Lung (tissue), 11 donors: ENCODE measurements at regions not wholly inside any gene's neighbourhood (a gene's known extent, or its start where the extent isn't known, plus 50 kb on each side); places are given as distances from the start of the nearest gene placed in this dataset.

Source experiments
- ATAC-seq: fragments of 200-7000 bp; cut with Tn5 transposase; one replicate; pipeline ENCODE4 v1.9.1; 2020; ENCODE audit warnings: moderate number of reproducible peaks; ENCODE audit not compliant: insufficient read depth, low FRiP score
- DNase-seq, 3 donors: peaks; one replicate each; pipeline ENCODE4 v3.0.0-alpha.2; 2013 to 2017
- H3K27ac ChIP-seq, 2 donors: one replicate each; pipeline ENCODE4 v1.5.1; 2013; ENCODE audit warnings: mild to moderate bottlenecking in 2 of 2, moderate library complexity in 2 of 2, control low read depth in 1 of 2, inconsistent platforms in 1 of 2, low read depth in 1 of 2, low read length in 1 of 2
- H3K27me3 ChIP-seq, 3 donors: one replicate each; pipeline ENCODE4 v1.5.1; 2013; ENCODE audit warnings: low read length in 2 of 3; ENCODE audit not compliant: control insufficient read depth in 3 of 3, insufficient read depth in 3 of 3
- H3K36me3 ChIP-seq, 4 donors: one replicate each; pipeline ENCODE4 v1.5.1; 2013; ENCODE audit warnings: low read length in 4 of 4, mild to moderate bottlenecking in 1 of 4, moderate library complexity in 1 of 4; ENCODE audit not compliant: control insufficient read depth in 4 of 4, insufficient read depth in 4 of 4
- H3K4me1 ChIP-seq, 5 donors: one replicate each; pipeline ENCODE4 v1.5.1; 2013; ENCODE audit warnings: low read length in 5 of 5, mild to moderate bottlenecking in 2 of 5, moderate library complexity in 1 of 5; ENCODE audit not compliant: control insufficient read depth in 5 of 5, insufficient read depth in 5 of 5
- H3K4me3 ChIP-seq: one replicate; pipeline ENCODE4 v1.5.1; 2013; ENCODE audit warnings: mild to moderate bottlenecking, control low read depth, moderate library complexity
- H3K9ac ChIP-seq, 2 donors: one replicate each; pipeline ENCODE4 v1.5.1; 2013; ENCODE audit warnings: low read length in 2 of 2, control low read depth in 1 of 2; ENCODE audit not compliant: insufficient read depth in 1 of 2
- H3K9me3 ChIP-seq, 4 donors: one replicate each; pipeline ENCODE4 v1.5.1; 2013; ENCODE audit warnings: low read length in 3 of 4, mild to moderate bottlenecking in 1 of 4, moderate library complexity in 1 of 4; ENCODE audit not compliant: control insufficient read depth in 4 of 4, insufficient read depth in 3 of 4
- WGBS, 2 donors: extraction: QIAGEN DNeasy Blood & Tissue Kit; methylation state at CpG; one replicate each; pipeline ENCODE4 v1.1.7; 2013; 5-methylcytosine and 5-hydroxymethylcytosine counted together
- TF ChIP-seq, protein P1 (sequence below): IDR thresholded peaks from 2 replicates; pipeline ENCODE4 v1.5.1; 2012; ENCODE audit warnings: mild to moderate bottlenecking; ENCODE audit errors: control extremely low read depth, extremely low read depth
- donor health status: control.
- donor health status: control.
- donor health status: Bipolar disorder and iron deficiency.
- donor health status: healthy.
- donor health status: DM: yes; HTN: yes; CAD: no.

DNA sequence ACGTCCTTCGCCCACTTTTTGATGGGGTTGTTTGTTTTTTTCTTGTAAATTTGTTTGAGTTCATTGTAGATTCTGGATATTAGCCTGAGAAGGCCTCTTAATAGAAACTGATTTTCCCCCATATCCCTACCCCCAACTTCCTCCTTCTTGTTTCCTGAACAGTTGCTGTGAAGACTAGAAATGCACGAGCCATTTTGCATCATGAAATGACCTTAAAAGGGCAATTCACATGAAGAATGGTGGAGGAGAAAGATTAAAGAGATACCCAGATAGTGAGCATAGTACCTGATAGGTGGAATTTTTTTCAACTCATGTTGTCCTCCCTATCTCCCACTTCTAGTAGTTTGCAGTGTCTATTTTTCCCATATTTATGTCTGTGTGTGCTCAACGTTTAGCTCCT, 55.2 kb upstream of the KCNH8 start:
- Histone ChIP-seq H3K27ac (no peak overlapping the region), H3K9me3 (no peaks in the 10 kb centered on the region), H3K9ac (no peak overlapping the region), H3K4me3 (no peak overlapping the region), H3K4me1 (no peaks in the 10 kb centered on the region), H3K27me3 (no peaks in the 10 kb centered on the region), H3K36me3 (no peaks in the 10 kb centered on the region)
- no peak for DNase-seq
- no peak for ATAC-seq
- TF ChIP-seq, protein P1, sequence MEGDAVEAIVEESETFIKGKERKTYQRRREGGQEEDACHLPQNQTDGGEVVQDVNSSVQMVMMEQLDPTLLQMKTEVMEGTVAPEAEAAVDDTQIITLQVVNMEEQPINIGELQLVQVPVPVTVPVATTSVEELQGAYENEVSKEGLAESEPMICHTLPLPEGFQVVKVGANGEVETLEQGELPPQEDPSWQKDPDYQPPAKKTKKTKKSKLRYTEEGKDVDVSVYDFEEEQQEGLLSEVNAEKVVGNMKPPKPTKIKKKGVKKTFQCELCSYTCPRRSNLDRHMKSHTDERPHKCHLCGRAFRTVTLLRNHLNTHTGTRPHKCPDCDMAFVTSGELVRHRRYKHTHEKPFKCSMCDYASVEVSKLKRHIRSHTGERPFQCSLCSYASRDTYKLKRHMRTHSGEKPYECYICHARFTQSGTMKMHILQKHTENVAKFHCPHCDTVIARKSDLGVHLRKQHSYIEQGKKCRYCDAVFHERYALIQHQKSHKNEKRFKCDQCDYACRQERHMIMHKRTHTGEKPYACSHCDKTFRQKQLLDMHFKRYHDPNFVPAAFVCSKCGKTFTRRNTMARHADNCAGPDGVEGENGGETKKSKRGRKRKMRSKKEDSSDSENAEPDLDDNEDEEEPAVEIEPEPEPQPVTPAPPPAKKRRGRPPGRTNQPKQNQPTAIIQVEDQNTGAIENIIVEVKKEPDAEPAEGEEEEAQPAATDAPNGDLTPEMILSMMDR: no peak
- 70 to 72% methylated on average over 4 of the region's 4 CpGs for WGBS, 2 donors

DNA sequence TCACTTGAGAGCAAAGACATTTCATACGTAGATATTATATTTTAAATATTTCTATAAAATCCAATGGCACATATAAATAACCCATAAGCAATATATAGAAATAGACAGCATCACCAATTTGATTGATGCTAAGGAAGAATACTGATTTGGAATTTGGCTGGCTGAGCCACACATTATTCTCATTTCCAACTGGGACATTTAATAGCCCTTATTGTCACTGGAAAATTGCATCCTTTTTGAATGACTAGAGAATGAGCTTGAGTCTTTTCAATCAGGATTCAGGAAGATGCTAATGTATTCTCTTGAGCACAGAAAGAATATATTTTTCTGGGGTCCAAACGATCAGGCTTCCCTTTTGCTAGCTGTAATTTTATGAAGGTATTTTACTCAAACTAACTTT, 70.9 kb upstream of the KCNH8 start:
- no peak for DNase-seq
- H3K9me3 ChIP-seq: no peaks in the 10 kb centered on the region
- ATAC-seq: no peak
- no peak overlapping the region for H3K9ac ChIP-seq
- TF ChIP-seq, protein P1: no peak
- no peak overlapping the region for H3K4me3 ChIP-seq
- no peaks in the 10 kb centered on the region for H3K27me3 ChIP-seq
- no peaks in the 10 kb centered on the region for H3K4me1 ChIP-seq
- H3K27ac ChIP-seq: no peak overlapping the region
- H3K36me3 ChIP-seq: no peaks in the 10 kb centered on the region
- 82 to 93% methylated on average over 2 of the region's 2 CpGs for WGBS, 2 donors

DNA sequence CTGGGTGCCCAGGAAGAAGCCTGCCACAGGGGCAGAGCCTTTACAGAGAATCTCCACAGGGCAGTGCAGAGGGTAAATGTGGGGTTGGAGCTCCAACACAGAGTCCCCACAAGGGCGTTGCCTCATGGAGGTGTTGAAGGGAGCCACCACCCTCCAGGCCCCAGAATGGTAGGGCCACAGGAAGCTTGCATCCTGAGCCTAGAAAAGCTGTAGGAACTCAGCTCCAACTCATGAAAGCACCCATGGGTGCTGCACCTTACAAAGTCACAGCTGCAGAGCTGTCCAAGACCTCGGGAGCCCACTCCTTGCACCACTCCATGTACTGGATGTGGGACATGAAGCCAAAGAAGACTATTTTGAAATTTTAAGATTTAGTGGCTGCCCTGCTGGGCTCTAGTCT, 73.3 kb upstream of the KCNH8 start:
- no peak for DNase-seq
- no peaks in the 10 kb centered on the region for H3K36me3 ChIP-seq
- no peak overlapping the region for H3K9ac ChIP-seq
- TF ChIP-seq, protein P1: no peak
- no peak overlapping the region for H3K27ac ChIP-seq
- no peaks in the 10 kb centered on the region for H3K9me3 ChIP-seq
- H3K27me3 ChIP-seq: no peaks in the 10 kb centered on the region
- H3K4me1 ChIP-seq: no peaks in the 10 kb centered on the region
- no peak overlapping the region for H3K4me3 ChIP-seq
- 74 to 92% methylated on average over 2 of the region's 2 CpGs for WGBS, 2 donors
- no peak for ATAC-seq

DNA sequence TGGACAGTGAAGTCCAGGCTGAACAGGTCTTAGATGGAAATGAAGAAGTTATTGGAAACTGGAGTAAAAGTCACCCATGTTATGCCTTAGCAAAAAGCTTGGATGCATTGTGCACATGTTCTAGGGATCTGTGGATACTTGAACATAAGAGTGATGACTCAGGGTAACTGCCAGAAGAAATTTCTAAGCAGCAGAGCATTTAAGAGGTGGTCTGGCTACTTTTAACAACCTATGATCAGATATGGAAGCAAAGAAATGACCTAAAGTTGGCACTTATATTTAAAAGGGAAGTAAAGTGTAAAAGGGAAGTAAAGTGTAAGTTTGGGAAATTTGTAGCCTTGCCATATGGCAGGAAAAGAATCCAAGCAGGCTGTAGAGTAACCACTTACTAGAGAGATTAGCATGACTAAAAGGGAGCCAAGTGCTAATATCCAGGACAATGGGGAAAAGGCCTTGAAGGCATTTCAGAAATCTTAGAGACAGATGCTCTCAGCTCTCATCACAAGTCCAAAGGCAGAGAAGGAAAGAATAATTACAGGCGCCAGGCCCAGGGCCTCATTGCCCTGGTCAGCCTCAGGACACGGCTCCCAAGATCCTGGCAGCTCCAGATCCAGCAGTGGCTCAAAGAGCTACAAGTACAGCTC, 73.9 kb upstream of the KCNH8 start:
- Histone ChIP-seq H3K9me3 (no peaks in the 10 kb centered on the region), H3K27me3 (no peaks in the 10 kb centered on the region), H3K4me1 (no peaks in the 10 kb centered on the region), H3K36me3 (no peaks in the 10 kb centered on the region), H3K9ac (no peak overlapping the region), H3K27ac (no peak overlapping the region), H3K4me3 (no peak overlapping the region)
- TF ChIP-seq, protein P1: no peak
- ATAC-seq: no peak
- DNase-seq: no peak
- 71 to 85% methylated on average over 2 of the region's 2 CpGs for WGBS, 2 donors
